DOHH2 (cell line): ENCODE measurements at regions not wholly inside any gene's neighbourhood (a gene's known extent, or its start where the extent isn't known, plus 50 kb on each side); places are given as distances from the start of the nearest gene placed in this dataset.

Experiments used
- H3F3A ChIP-seq: fragments of 200-600 bp; sonication (generic), shearing (Covaris generic); 2 replicates; pipeline ENCODE4 v1.6.0; 2016; ENCODE audit warnings: antibody characterized with exemption, mild to moderate bottlenecking; ENCODE audit not compliant: control insufficient read depth, insufficient read depth
- H3K27ac ChIP-seq: fragments of 200-600 bp; sonication (generic); 2 replicates; pipeline ENCODE4 v1.5.1; 2014; ENCODE audit warnings: low read depth, mild to moderate bottlenecking, low read length, moderate library complexity
- H3K27me3 ChIP-seq: fragments of 200-600 bp; sonication (generic); 2 replicates; pipeline ENCODE4 v1.6.1; 2014; ENCODE audit warnings: mild to moderate bottlenecking, low read length, mixed read lengths; ENCODE audit not compliant: control insufficient read depth
- H3K36me3 ChIP-seq: fragments of 200-600 bp; sonication (generic); 2 replicates; pipeline ENCODE4 v1.6.1; 2014; ENCODE audit warnings: mild to moderate bottlenecking, low read length, moderate library complexity, mixed read lengths; ENCODE audit not compliant: control insufficient read depth
- H3K4me1 ChIP-seq: fragments of 200-600 bp; sonication (generic); 2 replicates; pipeline ENCODE4 v1.6.1; 2014; ENCODE audit warnings: mild to moderate bottlenecking, low read length, mixed read lengths; ENCODE audit not compliant: control insufficient read depth
- H3K4me2 ChIP-seq: fragments of 200-600 bp; sonication (generic); 2 replicates; pipeline ENCODE4 v1.6.0; 2014; ENCODE audit warnings: mild to moderate bottlenecking, low read length, moderate library complexity
- H3K4me3 ChIP-seq: fragments of 200-600 bp; sonication (generic); 2 replicates; pipeline ENCODE4 v1.5.1; 2014; ENCODE audit warnings: mild to moderate bottlenecking, low read length, mixed read lengths
- H3K79me2 ChIP-seq: fragments of 200-600 bp; sonication (generic); 2 replicates; pipeline ENCODE4 v1.6.1; 2014; ENCODE audit warnings: mild to moderate bottlenecking, low read length, mixed read lengths; ENCODE audit not compliant: control insufficient read depth
- H3K9me2 ChIP-seq: fragments of 200-600 bp; sonication (generic); replicated peaks from 2 replicates; pipeline ENCODE4 v1.6.1; 2014; ENCODE audit warnings: mild to moderate bottlenecking, low read length, mixed read lengths; ENCODE audit not compliant: control insufficient read depth
- H3K9me3 ChIP-seq: fragments of 200-600 bp; sonication (generic); 2 replicates; pipeline ENCODE4 v1.6.1; 2014; ENCODE audit warnings: antibody characterized with exemption, low read length, mixed read lengths; ENCODE audit not compliant: control insufficient read depth, insufficient read depth
- H4K20me1 ChIP-seq: fragments of 200-600 bp; sonication (generic); 2 replicates; pipeline ENCODE4 v1.6.0; 2014; ENCODE audit warnings: low read depth, mild to moderate bottlenecking, antibody characterized with exemption, low read length, moderate library complexity; ENCODE audit not compliant: control insufficient read depth, insufficient read depth
- EZH2phosphoT487 ChIP-seq: fragments of 200-600 bp; sonication (generic); IDR thresholded peaks from 2 replicates; pipeline ENCODE4 v1.6.1; 2017; ENCODE audit warnings: borderline replicate concordance, mild to moderate bottlenecking, antibody characterized with exemption, low read length, moderate library complexity, mixed read lengths
- TF ChIP-seq, protein P1 (sequence below): fragments of 200-600 bp; sonication (generic); IDR thresholded peaks from one replicate; pipeline ENCODE4 v1.5.1; 2014; ENCODE audit warnings: antibody characterized with exemption, mild to moderate bottlenecking, low read depth, low read length; ENCODE audit not compliant: poor library complexity, severe bottlenecking

DNA sequence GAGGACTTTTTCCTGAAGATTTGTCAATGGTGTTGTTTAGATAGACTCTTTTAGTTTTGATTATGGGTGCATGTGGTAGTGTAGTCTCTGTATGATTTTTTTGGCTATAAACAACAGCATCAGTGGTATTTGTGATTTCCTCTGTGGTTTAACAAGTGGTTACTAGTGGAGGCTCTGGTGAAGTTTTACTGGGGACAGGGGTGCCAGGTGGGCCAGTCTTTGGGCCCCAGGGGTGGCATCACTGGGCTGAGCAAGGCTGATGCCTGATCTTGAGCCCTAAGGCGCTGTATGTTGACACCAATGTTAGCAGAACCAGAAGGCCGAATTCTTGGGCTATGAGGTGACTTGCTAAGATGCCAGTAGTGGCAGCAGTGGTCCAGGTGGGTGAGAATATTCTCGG lies 811.4 kb downstream of the DACH1 start:
- Histone ChIP-seq H4K20me1 (no peaks in the 10 kb centered on the region), H3K79me2 (no peaks in the 10 kb centered on the region), H3K27ac (no peak overlapping the region), H3K27me3 (no peaks in the 10 kb centered on the region), H3F3A (no peaks in the 10 kb centered on the region), H3K36me3 (no peaks in the 10 kb centered on the region), H3K4me3 (no peak overlapping the region), H3K4me2 (no peak overlapping the region), H3K9me2 (no peaks in the 10 kb centered on the region), H3K4me1 (no peaks in the 10 kb centered on the region), H3K9me3 (peaks cover 4% of the 10 kb centered on the region; the same call in 1 of the 2 replicates)
- no peak for TF ChIP-seq EZH2phosphoT487
- TF ChIP-seq, protein P1, sequence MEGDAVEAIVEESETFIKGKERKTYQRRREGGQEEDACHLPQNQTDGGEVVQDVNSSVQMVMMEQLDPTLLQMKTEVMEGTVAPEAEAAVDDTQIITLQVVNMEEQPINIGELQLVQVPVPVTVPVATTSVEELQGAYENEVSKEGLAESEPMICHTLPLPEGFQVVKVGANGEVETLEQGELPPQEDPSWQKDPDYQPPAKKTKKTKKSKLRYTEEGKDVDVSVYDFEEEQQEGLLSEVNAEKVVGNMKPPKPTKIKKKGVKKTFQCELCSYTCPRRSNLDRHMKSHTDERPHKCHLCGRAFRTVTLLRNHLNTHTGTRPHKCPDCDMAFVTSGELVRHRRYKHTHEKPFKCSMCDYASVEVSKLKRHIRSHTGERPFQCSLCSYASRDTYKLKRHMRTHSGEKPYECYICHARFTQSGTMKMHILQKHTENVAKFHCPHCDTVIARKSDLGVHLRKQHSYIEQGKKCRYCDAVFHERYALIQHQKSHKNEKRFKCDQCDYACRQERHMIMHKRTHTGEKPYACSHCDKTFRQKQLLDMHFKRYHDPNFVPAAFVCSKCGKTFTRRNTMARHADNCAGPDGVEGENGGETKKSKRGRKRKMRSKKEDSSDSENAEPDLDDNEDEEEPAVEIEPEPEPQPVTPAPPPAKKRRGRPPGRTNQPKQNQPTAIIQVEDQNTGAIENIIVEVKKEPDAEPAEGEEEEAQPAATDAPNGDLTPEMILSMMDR = no peak

DNA sequence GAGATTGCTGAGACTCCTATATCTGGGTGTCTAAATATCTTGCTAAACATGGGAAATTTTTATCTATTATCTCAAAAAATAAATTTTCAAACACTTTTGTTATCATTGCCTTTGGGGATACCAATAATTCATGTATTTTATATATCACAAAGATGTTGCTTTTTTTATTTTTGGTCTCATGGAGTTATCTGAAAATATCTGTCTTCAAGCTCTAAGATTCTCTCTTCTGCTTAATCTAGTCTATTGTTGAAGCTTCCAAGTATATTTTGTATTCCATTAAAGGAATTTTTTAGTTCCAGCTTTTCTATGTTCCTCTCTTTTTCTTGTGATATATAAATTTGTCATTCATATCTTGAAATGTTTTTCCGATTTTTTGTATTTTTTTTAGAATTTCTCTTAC lies 812.0 kb downstream of the DACH1 start:
- Histone ChIP-seq H3K27ac (no peak overlapping the region), H3K27me3 (no peaks in the 10 kb centered on the region)

DNA sequence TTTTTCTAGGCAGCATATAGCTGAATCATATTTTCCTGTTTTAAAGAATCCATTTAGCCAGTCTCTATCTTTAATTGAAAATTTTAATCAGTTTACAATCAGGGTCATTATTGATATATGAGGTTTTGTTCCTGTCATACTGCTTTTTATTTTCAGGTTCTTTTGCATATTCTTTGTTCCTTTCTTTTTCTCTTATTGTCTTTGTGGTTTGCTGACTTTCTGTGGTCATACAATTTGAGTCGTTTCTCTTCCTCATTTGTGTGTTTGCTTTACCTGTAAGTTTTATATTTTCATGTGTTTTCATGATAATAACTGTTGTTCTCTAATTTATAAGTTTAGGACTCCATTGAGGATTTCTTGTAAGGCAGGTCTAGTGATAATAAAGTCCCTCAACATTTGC lies 812.6 kb downstream of the DACH1 start:
- Histone ChIP-seq H3K36me3 (no peaks in the 10 kb centered on the region), H3F3A (no peaks in the 10 kb centered on the region), H4K20me1 (no peaks in the 10 kb centered on the region), H3K9me2 (no peaks in the 10 kb centered on the region), H3K27me3 (no peaks in the 10 kb centered on the region), H3K27ac (no peak overlapping the region), H3K9me3 (peaks cover 4% of the 10 kb centered on the region; the same call in 1 of the 2 replicates), H3K79me2 (no peaks in the 10 kb centered on the region), H3K4me3 (no peak overlapping the region), H3K4me2 (no peak overlapping the region), H3K4me1 (no peaks in the 10 kb centered on the region)
- no peak for TF ChIP-seq EZH2phosphoT487
- TF ChIP-seq, protein P1 = no peak

More for the DNA sequence above, 812.0 kb downstream of the DACH1 start:
- H4K20me1 ChIP-seq = no peaks in the 10 kb centered on the region
- no peaks in the 10 kb centered on the region for H3K79me2 ChIP-seq
- no peaks in the 10 kb centered on the region for H3F3A ChIP-seq
- H3K36me3 ChIP-seq = no peaks in the 10 kb centered on the region
- TF ChIP-seq EZH2phosphoT487 = no peak
- TF ChIP-seq, protein P1 = no peak
- no peak overlapping the region for H3K4me2 ChIP-seq
- H3K4me1 ChIP-seq = no peaks in the 10 kb centered on the region
- peaks cover 4% of the 10 kb centered on the region; the same call in 1 of the 2 replicates for H3K9me3 ChIP-seq
- H3K4me3 ChIP-seq = no peak overlapping the region
- H3K9me2 ChIP-seq = no peaks in the 10 kb centered on the region

DNA sequence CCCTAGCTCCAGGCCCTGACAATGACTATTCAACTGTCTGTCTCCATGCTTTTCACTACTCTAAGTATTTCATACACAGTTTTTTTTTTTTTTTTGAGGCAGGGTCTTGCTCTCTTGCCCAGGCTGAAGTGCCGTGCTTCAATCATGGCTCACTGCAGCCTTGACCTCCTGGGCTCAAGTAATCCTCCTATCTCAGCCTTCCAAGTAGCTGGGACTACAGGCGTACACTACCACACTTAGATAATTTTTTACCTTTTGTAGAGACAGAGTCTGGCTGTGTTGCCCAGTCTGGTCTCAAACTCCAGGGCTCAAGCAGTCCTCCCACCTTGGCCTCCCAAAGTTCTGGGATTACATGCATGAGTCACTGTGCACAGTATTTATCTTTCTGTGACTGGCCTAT lies 815.4 kb downstream of the DACH1 start:
- Histone ChIP-seq H3F3A (no peaks in the 10 kb centered on the region), H3K27ac (no peak overlapping the region), H3K27me3 (no peaks in the 10 kb centered on the region), H3K9me3 (peaks cover 4% of the 10 kb centered on the region; the same call in 1 of the 2 replicates), H3K4me3 (no peak overlapping the region), H4K20me1 (no peaks in the 10 kb centered on the region), H3K79me2 (no peaks in the 10 kb centered on the region), H3K36me3 (no peaks in the 10 kb centered on the region), H3K4me2 (no peak overlapping the region), H3K9me2 (no peaks in the 10 kb centered on the region), H3K4me1 (no peaks in the 10 kb centered on the region)
- TF ChIP-seq EZH2phosphoT487 = no peak
- TF ChIP-seq, protein P1 = no peak
